SH-SY5Y (cell line): ENCODE measurements at regions not wholly inside any gene's neighbourhood (a gene's known extent, or its start where the extent isn't known, plus 50 kb on each side); places are given as distances from the start of the nearest gene placed in this dataset.

Source experiments
- GATA2 ChIP-seq: IDR thresholded peaks from 2 replicates; pipeline ENCODE4 v1.6.1; 2011; ENCODE audit warnings: mild to moderate bottlenecking, low read depth, low read length
- GATA3 ChIP-seq: IDR thresholded peaks from 2 replicates; pipeline ENCODE4 v1.6.1; 2011; ENCODE audit warnings: low read depth, mild to moderate bottlenecking, low read length, moderate library complexity

DNA sequence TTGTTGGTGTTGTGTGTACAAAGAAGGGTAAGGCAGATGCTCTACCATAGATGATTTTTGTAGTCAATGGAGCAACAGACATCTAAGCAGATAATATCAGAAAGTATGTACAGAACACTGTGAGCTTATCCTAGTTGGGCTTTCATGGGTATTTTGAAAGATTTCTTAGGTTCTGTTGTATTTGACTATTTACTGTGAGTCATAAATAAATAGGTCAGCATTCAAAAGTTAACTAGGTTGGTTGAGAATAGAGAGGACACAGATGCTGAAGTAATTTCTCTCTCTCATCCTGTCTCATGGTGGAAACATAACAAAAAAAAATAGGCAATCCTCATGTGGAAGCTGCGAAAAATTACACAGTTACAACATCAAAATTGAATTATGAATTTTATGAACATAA is 413.5 kb downstream of the CCDC91 start:
- no peak for TF ChIP-seq GATA2
- TF ChIP-seq GATA3: no peak
